WTC11 (cell line): ENCODE measurements at regions not wholly inside any gene's neighbourhood (a gene's known extent, or its start where the extent isn't known, plus 50 kb on each side); places are given as distances from the start of the nearest gene placed in this dataset.
A peak's percentile ranks its signal among the peaks of the same experiment; 100 is the strongest.

Source experiments
- ATAC-seq: fragments of 200-7000 bp; cut with Tn5 transposase; 2 replicates; pipeline ENCODE4 v1.10.0; 2021; ENCODE audit warnings: mild to moderate bottlenecking, moderate library complexity
- CTCF ChIA-PET: fragments of 300-600 bp; sonication (Branson Sonifier 250); formaldehyde crosslinking; loops from one replicate; lab custom pipeline; 2021; ENCODE audit warnings: antibody characterized with exemption; lab: Charles Lee
- POLR2A ChIA-PET: fragments of 350-600 bp; sonication (Branson Sonifier 250); formaldehyde crosslinking; loops from one replicate; lab custom pipeline; 2021; ENCODE audit warnings: antibody characterized with exemption; lab: Charles Lee
- DNase-seq: peaks from one replicate; pipeline ENCODE4 v3.0.0; 2021; ENCODE audit warnings: low spot score
- H3K27ac Mint-ChIP-seq: 2 replicates; pipeline ENCODE4 v1.8.0; 2021; ENCODE audit warnings: mixed read lengths
- H3K27me3 Mint-ChIP-seq: 2 replicates; pipeline ENCODE4 v1.8.0; 2021; ENCODE audit warnings: low read depth, mild to moderate bottlenecking, moderate library complexity, mixed read lengths
- H3K36me3 Mint-ChIP-seq: 2 replicates; pipeline ENCODE4 v1.8.0; 2021; ENCODE audit warnings: mixed read lengths
- H3K4me1 Mint-ChIP-seq: 2 replicates; pipeline ENCODE4 v1.8.0; 2022; ENCODE audit warnings: mixed read lengths
- H3K4me3 Mint-ChIP-seq: 2 replicates; pipeline ENCODE4 v1.8.0; 2021; ENCODE audit warnings: mild to moderate bottlenecking, moderate library complexity, mixed read lengths
- H3K9me3 Mint-ChIP-seq: 2 replicates; pipeline ENCODE4 v1.8.0; 2021; ENCODE audit warnings: mixed read lengths
- CREM ChIP-seq: sonication (generic); formaldehyde crosslinking; IDR thresholded peaks from 2 replicates; pipeline ENCODE4 v1.8.1; 2022; ENCODE audit warnings: mild to moderate bottlenecking, missing genetic modification reagents, moderate library complexity
- ESRRA ChIP-seq: sonication (generic); formaldehyde crosslinking; IDR thresholded peaks from 2 replicates; pipeline ENCODE4 v1.8.1; 2022; ENCODE audit warnings: mild to moderate bottlenecking, missing genetic modification reagents, borderline replicate concordance
- NR1H2 ChIP-seq: sonication (generic); formaldehyde crosslinking; IDR thresholded peaks from 2 replicates; pipeline ENCODE4 v1.9.0; 2021; ENCODE audit warnings: mild to moderate bottlenecking, moderate library complexity, missing genetic modification reagents
- RELA ChIP-seq: sonication (generic); formaldehyde crosslinking; IDR thresholded peaks from 2 replicates; pipeline ENCODE4 v1.8.1; 2022; ENCODE audit warnings: missing genetic modification reagents, mild to moderate bottlenecking, borderline replicate concordance
- SMAD4 ChIP-seq: sonication (generic); formaldehyde crosslinking; IDR thresholded peaks from 2 replicates; pipeline ENCODE4 v1.8.0; 2022; ENCODE audit warnings: mild to moderate bottlenecking, missing genetic modification reagents
- ZNF317 ChIP-seq: sonication (generic); formaldehyde crosslinking; IDR thresholded peaks from 2 replicates; pipeline ENCODE4 v1.8.1; 2023; ENCODE audit warnings: low read depth, mild to moderate bottlenecking, moderate library complexity, missing genetic modification reagents, borderline replicate concordance
- ZNF423 ChIP-seq: fragments of 250-450 bp; sonication (Bioruptor Pico); IDR thresholded peaks from 2 replicates; pipeline ENCODE4 v2.1.2; 2022; ENCODE audit warnings: mild to moderate bottlenecking, moderate library complexity
- TF ChIP-seq, protein P1 (sequence below): fragments of 200-600 bp; IDR thresholded peaks from 2 replicates; pipeline ENCODE4 v1.8.0; 2022; ENCODE audit warnings: antibody characterized with exemption
- TF ChIP-seq, protein P2 (sequence below): sonication (generic); formaldehyde crosslinking; IDR thresholded peaks from 2 replicates; pipeline ENCODE4 v1.8.0; 2022; ENCODE audit warnings: mild to moderate bottlenecking, missing genetic modification reagents
- TF ChIP-seq, protein P3 (sequence below): sonication (generic); formaldehyde crosslinking; IDR thresholded peaks from 2 replicates; pipeline ENCODE4 v1.8.0; 2022; ENCODE audit warnings: mild to moderate bottlenecking, missing genetic modification reagents
- TF ChIP-seq, protein P4 (sequence below): sonication (generic); formaldehyde crosslinking; IDR thresholded peaks from 2 replicates; pipeline ENCODE4 v1.8.0; 2023; ENCODE audit warnings: mild to moderate bottlenecking, missing genetic modification reagents
- TF ChIP-seq, protein P5 (sequence below): sonication (generic); formaldehyde crosslinking; conservative IDR thresholded peaks from 2 replicates; pipeline ENCODE4 v1.8.1; 2023; ENCODE audit warnings: mild to moderate bottlenecking, low read depth, missing genetic modification reagents, moderate library complexity

DNA sequence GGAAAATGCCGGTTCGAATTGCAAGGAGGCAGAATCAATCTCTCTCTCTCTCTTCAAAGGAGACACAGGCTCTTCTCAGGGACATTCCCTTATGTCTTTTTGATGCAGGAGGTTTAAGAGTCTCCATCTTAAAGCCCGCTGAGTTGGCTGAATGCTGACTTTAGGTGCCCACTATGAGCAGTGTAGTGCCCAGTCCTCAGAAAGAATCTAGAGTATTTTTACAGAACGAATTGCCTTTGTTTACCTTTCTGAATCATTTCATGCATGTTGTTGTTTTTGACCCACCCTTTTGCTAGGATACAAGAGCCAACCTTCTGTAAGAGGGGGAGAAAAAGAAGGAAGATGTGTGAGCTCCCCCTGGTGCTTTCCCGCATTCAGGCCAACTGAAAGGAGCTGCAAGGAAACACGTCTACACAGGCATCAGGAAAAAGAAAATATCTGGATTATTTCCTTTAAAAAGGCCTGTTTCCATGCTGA, 193.5 kb upstream of the TCF4 start:
- H3K4me3 Mint-ChIP-seq: peak overlapping the region; percentile 63
- TF ChIP-seq, protein P1, sequence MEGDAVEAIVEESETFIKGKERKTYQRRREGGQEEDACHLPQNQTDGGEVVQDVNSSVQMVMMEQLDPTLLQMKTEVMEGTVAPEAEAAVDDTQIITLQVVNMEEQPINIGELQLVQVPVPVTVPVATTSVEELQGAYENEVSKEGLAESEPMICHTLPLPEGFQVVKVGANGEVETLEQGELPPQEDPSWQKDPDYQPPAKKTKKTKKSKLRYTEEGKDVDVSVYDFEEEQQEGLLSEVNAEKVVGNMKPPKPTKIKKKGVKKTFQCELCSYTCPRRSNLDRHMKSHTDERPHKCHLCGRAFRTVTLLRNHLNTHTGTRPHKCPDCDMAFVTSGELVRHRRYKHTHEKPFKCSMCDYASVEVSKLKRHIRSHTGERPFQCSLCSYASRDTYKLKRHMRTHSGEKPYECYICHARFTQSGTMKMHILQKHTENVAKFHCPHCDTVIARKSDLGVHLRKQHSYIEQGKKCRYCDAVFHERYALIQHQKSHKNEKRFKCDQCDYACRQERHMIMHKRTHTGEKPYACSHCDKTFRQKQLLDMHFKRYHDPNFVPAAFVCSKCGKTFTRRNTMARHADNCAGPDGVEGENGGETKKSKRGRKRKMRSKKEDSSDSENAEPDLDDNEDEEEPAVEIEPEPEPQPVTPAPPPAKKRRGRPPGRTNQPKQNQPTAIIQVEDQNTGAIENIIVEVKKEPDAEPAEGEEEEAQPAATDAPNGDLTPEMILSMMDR: peak; percentile 51; the same call in 1 of the 2 replicates
- TF ChIP-seq ZNF423 (CRISPR knock-in tag): no peak
- TF ChIP-seq, all 79 proteins: peak for 1
- ATAC-seq (peak; percentile 65), DNase-seq (peak; percentile 70)
- no peaks in the 10 kb centered on the region for H3K9me3 Mint-ChIP-seq
- CTCF ChIA-PET: interaction anchor here (0.6 to 1.2 kb wide), 32 partner anchors 11 to 566 kb away, joined by 3 to 14 read pairs (median 3); no protein-coding TSS in a partner anchor
- 0 out of 2 replicates have a peak, but pooled peaks cover 5% of the 10 kb centered on the region for H3K27me3 Mint-ChIP-seq
- no peaks in the 10 kb centered on the region for H3K36me3 Mint-ChIP-seq
- H3K4me1 Mint-ChIP-seq: peaks cover 46% of the 10 kb centered on the region
- peak overlapping the region; percentile 76 for H3K27ac Mint-ChIP-seq
- POLR2A ChIA-PET: interaction anchor here (0.6 to 0.7 kb wide), 2 partner anchors 199 to 366 kb away, joined by 3 to 4 read pairs; no protein-coding TSS in a partner anchor

DNA sequence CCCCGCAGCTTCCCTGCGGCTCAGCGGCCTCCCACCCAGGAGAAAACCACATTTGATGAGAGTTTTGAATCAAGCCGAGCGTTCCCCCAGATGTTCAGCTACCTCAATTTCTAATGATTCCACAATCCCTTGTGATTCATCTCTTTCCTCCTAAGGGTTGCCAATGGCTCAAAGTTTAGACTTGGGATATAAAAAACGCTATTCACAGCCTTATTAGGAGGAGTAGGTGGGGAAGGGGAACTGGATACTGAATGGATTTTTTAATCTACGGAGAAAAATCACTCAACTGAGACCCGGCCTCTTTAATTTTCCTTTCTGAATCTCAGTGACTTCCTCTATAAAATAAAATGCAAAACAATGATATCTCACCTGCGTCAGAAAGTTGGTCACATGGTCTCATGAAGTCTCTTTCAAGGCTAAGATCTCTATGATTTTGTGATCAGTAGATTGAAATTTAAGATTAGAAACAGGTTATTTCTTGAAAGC, 192.6 kb upstream of the TCF4 start:
- peak overlapping the region; percentile 63 for H3K4me3 Mint-ChIP-seq
- ATAC-seq (no peak), DNase-seq (no peak)
- H3K9me3 Mint-ChIP-seq: no peaks in the 10 kb centered on the region
- POLR2A ChIA-PET: no interaction called here
- CTCF ChIA-PET: interaction anchor here (0.9 to 1.0 kb wide), 2 partner anchors 12 to 356 kb away, joined by 3 read pairs; no protein-coding TSS in a partner anchor
- 0 out of 2 replicates have a peak, but pooled peaks cover 5% of the 10 kb centered on the region for H3K27me3 Mint-ChIP-seq
- peak overlapping the region; percentile 76 for H3K27ac Mint-ChIP-seq
- TF ChIP-seq, protein P1: no peak
- TF ChIP-seq ZNF317 (CRISPR knock-in tag): no peak
- TF ChIP-seq RELA: no peak
- TF ChIP-seq, protein P2, sequence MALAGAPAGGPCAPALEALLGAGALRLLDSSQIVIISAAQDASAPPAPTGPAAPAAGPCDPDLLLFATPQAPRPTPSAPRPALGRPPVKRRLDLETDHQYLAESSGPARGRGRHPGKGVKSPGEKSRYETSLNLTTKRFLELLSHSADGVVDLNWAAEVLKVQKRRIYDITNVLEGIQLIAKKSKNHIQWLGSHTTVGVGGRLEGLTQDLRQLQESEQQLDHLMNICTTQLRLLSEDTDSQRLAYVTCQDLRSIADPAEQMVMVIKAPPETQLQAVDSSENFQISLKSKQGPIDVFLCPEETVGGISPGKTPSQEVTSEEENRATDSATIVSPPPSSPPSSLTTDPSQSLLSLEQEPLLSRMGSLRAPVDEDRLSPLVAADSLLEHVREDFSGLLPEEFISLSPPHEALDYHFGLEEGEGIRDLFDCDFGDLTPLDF: no peak
- no peak for TF ChIP-seq NR1H2
- TF ChIP-seq, protein P3, sequence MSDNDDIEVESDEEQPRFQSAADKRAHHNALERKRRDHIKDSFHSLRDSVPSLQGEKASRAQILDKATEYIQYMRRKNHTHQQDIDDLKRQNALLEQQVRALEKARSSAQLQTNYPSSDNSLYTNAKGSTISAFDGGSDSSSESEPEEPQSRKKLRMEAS (CRISPR knock-in tag): no peak
- TF ChIP-seq ESRRA: no peak
- TF ChIP-seq, protein P4, sequence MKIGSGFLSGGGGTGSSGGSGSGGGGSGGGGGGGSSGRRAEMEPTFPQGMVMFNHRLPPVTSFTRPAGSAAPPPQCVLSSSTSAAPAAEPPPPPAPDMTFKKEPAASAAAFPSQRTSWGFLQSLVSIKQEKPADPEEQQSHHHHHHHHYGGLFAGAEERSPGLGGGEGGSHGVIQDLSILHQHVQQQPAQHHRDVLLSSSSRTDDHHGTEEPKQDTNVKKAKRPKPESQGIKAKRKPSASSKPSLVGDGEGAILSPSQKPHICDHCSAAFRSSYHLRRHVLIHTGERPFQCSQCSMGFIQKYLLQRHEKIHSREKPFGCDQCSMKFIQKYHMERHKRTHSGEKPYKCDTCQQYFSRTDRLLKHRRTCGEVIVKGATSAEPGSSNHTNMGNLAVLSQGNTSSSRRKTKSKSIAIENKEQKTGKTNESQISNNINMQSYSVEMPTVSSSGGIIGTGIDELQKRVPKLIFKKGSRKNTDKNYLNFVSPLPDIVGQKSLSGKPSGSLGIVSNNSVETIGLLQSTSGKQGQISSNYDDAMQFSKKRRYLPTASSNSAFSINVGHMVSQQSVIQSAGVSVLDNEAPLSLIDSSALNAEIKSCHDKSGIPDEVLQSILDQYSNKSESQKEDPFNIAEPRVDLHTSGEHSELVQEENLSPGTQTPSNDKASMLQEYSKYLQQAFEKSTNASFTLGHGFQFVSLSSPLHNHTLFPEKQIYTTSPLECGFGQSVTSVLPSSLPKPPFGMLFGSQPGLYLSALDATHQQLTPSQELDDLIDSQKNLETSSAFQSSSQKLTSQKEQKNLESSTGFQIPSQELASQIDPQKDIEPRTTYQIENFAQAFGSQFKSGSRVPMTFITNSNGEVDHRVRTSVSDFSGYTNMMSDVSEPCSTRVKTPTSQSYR (CRISPR knock-in tag): no peak
- H3K36me3 Mint-ChIP-seq: no peaks in the 10 kb centered on the region
- H3K4me1 Mint-ChIP-seq: peaks cover 50% of the 10 kb centered on the region

DNA sequence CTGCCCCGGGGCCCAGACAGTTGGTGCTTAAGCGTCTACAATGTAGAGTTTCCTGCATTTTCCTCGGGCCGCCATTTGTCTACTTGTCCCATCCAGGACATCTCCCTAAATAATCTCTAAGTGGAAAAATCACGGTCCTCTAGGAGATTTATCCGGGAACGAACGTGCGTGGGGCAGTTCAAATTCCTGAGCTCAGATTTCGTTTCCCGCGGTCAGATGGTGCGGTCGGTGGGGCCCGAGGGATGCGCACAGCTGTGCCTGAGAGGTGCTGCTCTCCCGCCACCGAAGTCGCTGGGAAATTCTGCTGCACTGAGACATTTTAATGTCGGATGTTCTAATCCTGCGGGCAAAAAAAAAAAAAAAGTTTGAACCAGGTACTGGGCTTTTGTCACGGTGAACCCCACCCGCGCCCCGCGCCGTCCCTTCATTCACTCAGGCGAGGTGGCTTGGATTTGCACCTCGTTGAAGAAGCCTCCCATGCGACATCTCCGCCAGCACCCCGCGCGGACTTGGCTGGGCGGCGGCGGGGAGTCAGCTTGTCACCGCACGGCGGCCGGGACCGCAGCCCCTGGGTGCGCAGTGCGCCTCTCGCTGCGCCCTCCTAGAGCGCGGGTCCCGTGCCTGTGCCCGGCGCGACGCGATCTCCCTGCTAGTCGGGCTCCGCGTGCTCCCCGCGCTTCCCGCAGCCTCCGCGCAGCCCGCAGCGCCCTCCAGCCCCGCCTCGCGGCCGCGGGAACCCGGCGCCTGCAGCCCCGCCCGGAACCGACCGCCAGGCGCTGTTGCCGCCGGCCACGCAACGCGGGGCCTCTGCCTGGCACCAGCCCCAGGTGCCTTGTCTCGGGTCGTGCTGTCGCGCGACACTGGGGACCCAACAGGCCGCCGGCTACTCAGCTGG, 191.9 kb upstream of the TCF4 start:
- POLR2A ChIA-PET: no interaction called here
- Mint-ChIP-seq H3K36me3 (no peaks in the 10 kb centered on the region), H3K27ac (peak overlapping the region; percentile 54; the same call in 1 of the 2 replicates), H3K4me3 (peak overlapping the region; percentile 77), H3K4me1 (peaks cover 50% of the 10 kb centered on the region), H3K27me3 (0 out of 2 replicates have a peak, but pooled peaks cover 5% of the 10 kb centered on the region), H3K9me3 (no peaks in the 10 kb centered on the region)
- peak; percentile 51 for DNase-seq
- ATAC-seq: peak; percentile 58
- CTCF ChIA-PET: interaction anchor here (0.7 to 2.2 kb wide), 8 partner anchors 12 to 797 kb away, joined by 3 to 8 read pairs (median 4); no protein-coding TSS in a partner anchor
- TF ChIP-seq CREM (CRISPR knock-in tag) (no peak), SMAD4 (no peak)
- TF ChIP-seq, protein P5, sequence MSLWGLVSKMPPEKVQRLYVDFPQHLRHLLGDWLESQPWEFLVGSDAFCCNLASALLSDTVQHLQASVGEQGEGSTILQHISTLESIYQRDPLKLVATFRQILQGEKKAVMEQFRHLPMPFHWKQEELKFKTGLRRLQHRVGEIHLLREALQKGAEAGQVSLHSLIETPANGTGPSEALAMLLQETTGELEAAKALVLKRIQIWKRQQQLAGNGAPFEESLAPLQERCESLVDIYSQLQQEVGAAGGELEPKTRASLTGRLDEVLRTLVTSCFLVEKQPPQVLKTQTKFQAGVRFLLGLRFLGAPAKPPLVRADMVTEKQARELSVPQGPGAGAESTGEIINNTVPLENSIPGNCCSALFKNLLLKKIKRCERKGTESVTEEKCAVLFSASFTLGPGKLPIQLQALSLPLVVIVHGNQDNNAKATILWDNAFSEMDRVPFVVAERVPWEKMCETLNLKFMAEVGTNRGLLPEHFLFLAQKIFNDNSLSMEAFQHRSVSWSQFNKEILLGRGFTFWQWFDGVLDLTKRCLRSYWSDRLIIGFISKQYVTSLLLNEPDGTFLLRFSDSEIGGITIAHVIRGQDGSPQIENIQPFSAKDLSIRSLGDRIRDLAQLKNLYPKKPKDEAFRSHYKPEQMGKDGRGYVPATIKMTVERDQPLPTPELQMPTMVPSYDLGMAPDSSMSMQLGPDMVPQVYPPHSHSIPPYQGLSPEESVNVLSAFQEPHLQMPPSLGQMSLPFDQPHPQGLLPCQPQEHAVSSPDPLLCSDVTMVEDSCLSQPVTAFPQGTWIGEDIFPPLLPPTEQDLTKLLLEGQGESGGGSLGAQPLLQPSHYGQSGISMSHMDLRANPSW: no peak
